ENCODE measurements at regions not wholly inside any gene's neighbourhood (a gene's known extent, or its start where the extent isn't known, plus 50 kb on each side); places are given as distances from the start of the nearest gene placed in this dataset.

- H3K4me3 ChIP-seq (ENCODE audit: low read length): no peak overlapping the region
- H3K9me3 ChIP-seq (ENCODE audit: low read length): no peaks in the 10 kb centered on the region
- no peak overlapping the region for H3K27ac ChIP-seq (ENCODE audit: low read length)
- H3K9me2 ChIP-seq (replicated peaks; ENCODE audit: low read length): no peaks in the 10 kb centered on the region
- intact Hi-C loops (cut with micrococcal nuclease): no loop called here
- no peaks in the 10 kb centered on the region for H3F3A ChIP-seq (ENCODE audit: low read length, unreplicated experiment)
- H4K20me1 ChIP-seq (ENCODE audit: low read length): no peaks in the 10 kb centered on the region
- no peaks in the 10 kb centered on the region for H3K36me3 ChIP-seq (ENCODE audit: low read depth, low read length)
- no peak for ATAC-seq
- H3K27me3 ChIP-seq (ENCODE audit: low read length): no peaks in the 10 kb centered on the region
- H3K79me2 ChIP-seq (ENCODE audit: low read length): no peaks in the 10 kb centered on the region
- no peak for DNase-seq
- H3K4me1 ChIP-seq (ENCODE audit: insufficient read depth, low read length): no peaks in the 10 kb centered on the region
- TF ChIP-seq CTCF (conservative IDR thresholded peaks at IDR 0.05; ENCODE audit: low read depth, low read length) (no peak), EZH2 (IDR thresholded peaks at IDR 0.05; ENCODE audit: low read length, unreplicated experiment) (no peak), EZH2phosphoT487 (IDR thresholded peaks at IDR 0.05; ENCODE audit: borderline replicate concordance, low read length) (no peak)
- POLR2A ChIA-PET (ENCODE audit: unreplicated experiment): no interaction called here
- H2AFZ ChIP-seq (ENCODE audit: low read length): no peak overlapping the region
- CTCF ChIA-PET: no interaction called here
- no peak overlapping the region for H3K4me2 ChIP-seq (ENCODE audit: low read length)
- H3K9ac ChIP-seq (ENCODE audit: low read length): no peak overlapping the region
- BruUV-seq (replicated peaks): no TSS peak
Observed at GRCh38 chr1:62377043-62377562, 57.9 kb upstream of the KANK4 start.

- Histone ChIP-seq H3K27ac (ENCODE audit: low read length) (no peak overlapping the region), H3K79me2 (ENCODE audit: low read length) (no peaks in the 10 kb centered on the region), H3K4me2 (ENCODE audit: low read length) (no peak overlapping the region), H3F3A (ENCODE audit: low read length, unreplicated experiment) (no peaks in the 10 kb centered on the region), H4K20me1 (ENCODE audit: low read length) (no peaks in the 10 kb centered on the region), H3K9me3 (ENCODE audit: low read length) (no peaks in the 10 kb centered on the region), H2AFZ (ENCODE audit: low read length) (no peak overlapping the region), H3K9ac (ENCODE audit: low read length) (no peak overlapping the region), H3K4me3 (ENCODE audit: low read length) (no peak overlapping the region), H3K36me3 (ENCODE audit: low read depth, low read length) (no peaks in the 10 kb centered on the region), H3K4me1 (ENCODE audit: insufficient read depth, low read length) (no peaks in the 10 kb centered on the region), H3K27me3 (ENCODE audit: low read length) (no peaks in the 10 kb centered on the region), H3K9me2 (replicated peaks; ENCODE audit: low read length) (no peaks in the 10 kb centered on the region)
- DNase-seq (no peak), ATAC-seq (no peak)
- TF ChIP-seq CTCF (conservative IDR thresholded peaks at IDR 0.05; ENCODE audit: low read depth, low read length) (no peak), EZH2phosphoT487 (IDR thresholded peaks at IDR 0.05; ENCODE audit: borderline replicate concordance, low read length) (no peak), EZH2 (IDR thresholded peaks at IDR 0.05; ENCODE audit: low read length, unreplicated experiment) (no peak)
- intact Hi-C loops (cut with micrococcal nuclease): no loop called here
- ChIA-PET CTCF (no interaction called here), POLR2A (ENCODE audit: unreplicated experiment) (no interaction called here)
- no TSS peak for BruUV-seq (replicated peaks)
Observed at GRCh38 chr1:62380181-62380580, 56.7 kb upstream of the USP1 start.

- no peaks in the 10 kb centered on the region for H3K27me3 ChIP-seq (ENCODE audit: low read length)
- intact Hi-C loops (cut with micrococcal nuclease): no loop called here
- POLR2A ChIA-PET (ENCODE audit: unreplicated experiment): no interaction called here
- no peak for DNase-seq
- H3F3A ChIP-seq (ENCODE audit: low read length, unreplicated experiment): no peaks in the 10 kb centered on the region
- H3K9me2 ChIP-seq (replicated peaks; ENCODE audit: low read length): no peaks in the 10 kb centered on the region
- no peak overlapping the region for H3K4me3 ChIP-seq (ENCODE audit: low read length)
- H3K4me1 ChIP-seq (ENCODE audit: insufficient read depth, low read length): no peaks in the 10 kb centered on the region
- H3K36me3 ChIP-seq (ENCODE audit: low read depth, low read length): no peaks in the 10 kb centered on the region
- H4K20me1 ChIP-seq (ENCODE audit: low read length): no peaks in the 10 kb centered on the region
- TF ChIP-seq EZH2phosphoT487 (IDR thresholded peaks at IDR 0.05; ENCODE audit: borderline replicate concordance, low read length) (no peak), CTCF (conservative IDR thresholded peaks at IDR 0.05; ENCODE audit: low read depth, low read length) (no peak), EZH2 (IDR thresholded peaks at IDR 0.05; ENCODE audit: low read length, unreplicated experiment) (no peak)
- H3K4me2 ChIP-seq (ENCODE audit: low read length): no peak overlapping the region
- no peak overlapping the region for H2AFZ ChIP-seq (ENCODE audit: low read length)
- no peak overlapping the region for H3K27ac ChIP-seq (ENCODE audit: low read length)
- H3K9me3 ChIP-seq (ENCODE audit: low read length): no peaks in the 10 kb centered on the region
- no peak overlapping the region for H3K9ac ChIP-seq (ENCODE audit: low read length)
- CTCF ChIA-PET: interaction anchor here (0.5 kb wide), 1 partner anchor 222 kb away, joined by 4 read pairs; no protein-coding TSS in a partner anchor
- no peak for ATAC-seq
- no peaks in the 10 kb centered on the region for H3K79me2 ChIP-seq (ENCODE audit: low read length)
- no TSS peak for BruUV-seq (replicated peaks)
Observed at GRCh38 chr1:62381831-62382657, 54.8 kb upstream of the USP1 start.

Measured in PC-3 (cell line).